GM04504 (cell line): ENCODE measurements at regions not wholly inside any gene's neighbourhood (a gene's known extent, or its start where the extent isn't known, plus 50 kb on each side); places are given as distances from the start of the nearest gene placed in this dataset.

Experiments
- DNase-seq: peaks from one replicate; pipeline ENCODE4 v3.0.0-alpha.2; 2012; ENCODE audit warnings: low read depth

GRCh38 chr3:42012935-42013690 is 51.2 kb upstream of the ULK4 start:
- DNase-seq, result no peak

- DNase-seq, result no peak
Measured at GRCh38 chr3:42012383-42012934, 50.6 kb upstream of the ULK4 start.
